ENCODE measurements at regions not wholly inside any gene's neighbourhood (a gene's known extent, or its start where the extent isn't known, plus 50 kb on each side); places are given as distances from the start of the nearest gene placed in this dataset.

DNA sequence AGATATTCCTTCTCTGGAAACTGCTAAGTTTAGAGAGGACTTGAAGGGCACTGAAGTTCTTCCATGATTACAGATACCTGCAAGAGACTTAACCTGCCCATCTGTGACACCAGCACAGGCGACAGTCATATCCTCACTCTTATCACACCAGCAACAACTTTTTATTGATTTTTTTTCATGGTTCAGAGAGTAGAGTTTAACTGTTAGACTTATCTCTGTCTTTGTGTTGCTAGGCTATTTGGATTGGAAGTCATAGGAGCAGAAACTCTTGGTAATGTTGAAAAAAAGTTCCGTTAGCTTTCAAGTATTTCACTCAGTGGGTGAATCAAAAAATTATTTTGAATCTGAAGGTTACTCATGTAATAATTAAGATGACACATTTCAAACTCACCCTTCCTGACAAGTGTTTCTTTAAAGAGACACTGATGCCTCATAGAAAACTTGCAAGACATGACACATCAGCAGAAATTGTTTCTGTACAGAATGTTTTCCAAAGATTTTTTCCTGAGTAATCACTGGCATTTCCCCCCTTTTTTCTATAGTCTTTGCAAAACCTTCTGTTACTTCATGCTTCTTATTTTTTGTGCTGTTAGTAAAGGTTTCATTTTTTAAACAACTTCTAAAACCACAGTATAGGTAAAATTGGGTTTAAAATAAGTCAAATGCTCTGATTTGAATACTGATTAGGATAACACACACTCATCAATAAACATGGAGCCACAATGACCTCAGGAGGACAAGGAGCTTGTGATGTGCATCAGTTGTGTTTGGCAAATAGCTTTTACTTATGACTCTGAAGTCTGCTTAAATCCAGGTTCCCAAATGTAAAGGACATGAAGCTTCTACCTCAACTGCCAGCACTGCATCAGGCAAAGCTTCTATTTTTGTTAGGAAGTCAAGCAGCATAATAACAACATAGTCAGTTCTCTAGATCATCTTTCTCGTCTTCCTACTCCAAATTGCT, 252.9 kb upstream of the MAN1A1 start:
- no peak for DNase-seq (ENCODE audit: low spot score)

DNA sequence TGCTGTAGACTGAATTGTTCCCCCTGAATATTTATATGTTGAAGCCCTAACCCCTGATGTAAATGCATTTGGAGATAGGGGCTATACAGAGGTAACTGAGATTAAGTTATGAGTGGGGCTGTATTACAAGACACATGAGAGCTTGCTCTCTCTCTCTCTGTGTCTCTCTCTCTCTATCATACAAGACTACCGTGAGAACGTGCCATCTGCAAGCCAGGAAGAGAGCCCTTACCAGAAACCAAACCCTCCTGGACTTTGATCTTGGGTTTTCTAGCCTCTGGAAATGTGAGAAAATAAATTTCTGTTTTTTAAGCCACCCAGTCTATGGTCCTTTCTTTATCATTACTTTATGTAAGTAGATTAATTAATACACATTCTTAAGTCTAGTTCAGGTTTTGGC, 249.3 kb upstream of the MAN1A1 start:
- no peak for DNase-seq (ENCODE audit: low spot score)

DNA sequence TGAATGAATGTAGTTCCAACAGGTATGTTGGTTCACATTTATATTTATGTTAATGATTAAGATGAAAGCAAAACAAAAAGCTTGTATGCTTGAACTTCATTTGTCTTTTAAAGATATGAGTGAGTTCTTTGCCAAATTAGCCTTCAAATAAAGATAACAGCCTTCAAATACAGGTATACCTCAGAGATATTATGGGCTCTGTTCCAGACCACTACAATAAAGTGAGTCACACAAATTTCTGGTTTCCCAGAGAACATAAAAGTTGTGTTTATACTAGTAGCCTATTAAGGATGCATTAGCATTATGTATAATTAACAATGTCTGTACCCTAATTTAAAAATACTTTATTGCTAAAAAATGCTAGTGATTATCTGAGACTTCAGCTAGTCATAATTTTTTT, 245.3 kb upstream of the MAN1A1 start:
- no peak for DNase-seq (ENCODE audit: low spot score)

DNA sequence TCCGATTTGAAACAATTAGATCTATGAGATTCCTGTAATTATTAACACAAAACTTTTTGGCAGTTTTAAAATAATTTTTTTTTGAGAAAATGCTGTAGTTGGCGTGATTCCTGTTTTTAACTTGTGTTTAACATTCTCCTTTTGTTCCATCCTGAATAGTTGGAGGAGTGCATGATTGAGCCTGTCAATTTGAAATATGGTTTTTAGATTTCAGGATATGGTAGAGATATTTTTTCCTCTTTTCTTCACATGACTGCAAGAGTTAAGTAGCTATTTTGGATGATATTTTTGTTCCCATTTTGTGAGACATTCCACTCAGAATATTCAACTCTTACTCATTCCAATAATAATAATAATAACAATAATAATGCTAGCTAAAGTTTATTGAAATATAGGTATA, 241.7 kb upstream of the MAN1A1 start:
- no peak for DNase-seq (ENCODE audit: low spot score)

DNA sequence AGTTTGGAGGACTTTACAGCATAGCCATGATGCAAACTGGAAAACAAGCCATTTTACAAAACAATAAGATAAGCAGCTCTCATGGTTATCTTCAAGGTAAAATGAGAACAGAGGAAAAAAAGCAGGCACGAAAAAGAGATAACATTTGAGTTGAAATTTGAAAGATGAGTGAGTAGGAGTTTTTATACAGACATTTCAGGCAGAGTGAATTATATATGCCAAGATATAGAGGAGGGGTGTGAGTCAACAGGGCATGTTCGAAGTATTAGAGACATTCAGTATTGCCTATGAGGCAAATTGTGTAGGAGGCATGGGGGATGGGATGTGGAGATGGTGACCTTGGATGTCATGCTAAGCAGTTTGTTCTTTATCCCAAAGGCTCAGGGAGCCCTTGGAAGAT, 240.5 kb upstream of the MAN1A1 start:
- no peak for DNase-seq (ENCODE audit: low spot score)

DNA sequence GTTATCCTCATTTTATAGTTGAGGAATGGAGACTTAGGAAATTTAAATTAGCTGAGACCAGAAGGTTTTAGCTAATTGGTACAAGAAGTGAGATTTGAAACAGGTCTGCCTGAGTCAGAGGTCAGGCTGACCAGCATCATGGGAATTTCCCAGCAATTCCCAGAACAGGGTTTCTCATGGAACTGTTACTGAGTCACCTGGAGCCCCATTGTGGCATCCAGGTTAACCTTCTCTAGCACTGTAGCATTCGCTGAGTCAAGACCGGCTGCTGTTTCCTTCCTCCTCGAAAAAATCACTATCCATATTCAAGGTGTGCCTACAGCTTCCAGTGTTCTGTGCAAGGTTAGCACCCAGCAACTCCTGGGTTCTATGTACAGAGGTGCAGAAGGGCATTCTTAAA, 238.0 kb upstream of the MAN1A1 start:
- no peak for DNase-seq (ENCODE audit: low spot score)

DNA sequence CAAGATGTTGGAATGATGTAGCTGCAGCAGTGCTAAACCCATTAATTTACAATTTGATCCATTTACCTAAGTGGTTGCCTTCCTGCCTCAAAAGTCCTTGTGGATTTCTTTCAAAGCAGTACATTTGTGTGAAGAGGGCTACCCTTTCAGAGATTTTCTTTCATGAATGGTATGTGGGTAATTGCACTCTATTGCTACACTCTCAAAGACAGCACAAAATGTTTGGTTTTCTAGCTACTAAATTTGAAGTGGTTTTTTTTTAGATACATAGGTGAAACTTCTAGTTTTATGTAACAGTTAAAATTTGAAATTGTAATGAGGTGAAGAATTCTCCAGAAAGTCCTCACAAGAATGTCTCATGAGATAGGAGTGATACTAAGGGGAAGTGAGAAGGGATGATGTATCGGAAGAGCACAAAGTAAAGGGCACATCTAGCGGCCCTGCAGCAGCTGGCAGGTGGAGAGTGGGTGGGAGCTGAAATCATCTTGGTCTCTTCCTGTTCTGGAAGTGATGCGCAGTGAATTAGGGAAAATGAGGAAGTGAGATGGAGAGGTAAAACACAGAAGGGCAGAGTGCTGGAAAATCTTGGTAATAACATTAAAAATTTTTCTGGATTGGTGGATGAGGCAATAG, 236.8 kb upstream of the MAN1A1 start:
- DNase-seq (ENCODE audit: low spot score) = no peak

DNA sequence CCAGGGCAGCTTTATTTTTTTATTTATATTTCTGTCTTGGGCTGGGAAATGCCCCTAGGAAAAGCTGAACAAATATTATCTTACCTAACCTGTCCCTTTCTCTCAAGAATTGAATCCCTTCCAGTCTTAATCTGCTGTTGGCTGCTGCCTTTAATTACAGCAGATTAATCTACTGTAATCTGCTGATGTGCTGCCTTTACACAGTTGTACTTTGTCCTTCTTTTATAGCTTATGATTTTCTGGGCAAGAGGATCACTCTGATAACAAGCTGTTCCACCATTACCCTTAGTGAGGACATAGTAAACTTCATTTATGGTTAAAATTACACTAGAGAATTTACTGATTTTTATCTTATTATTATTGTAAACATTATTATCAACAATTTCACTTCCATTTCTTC, 234.5 kb upstream of the MAN1A1 start:
- DNase-seq (ENCODE audit: low spot score) = no peak

DNA sequence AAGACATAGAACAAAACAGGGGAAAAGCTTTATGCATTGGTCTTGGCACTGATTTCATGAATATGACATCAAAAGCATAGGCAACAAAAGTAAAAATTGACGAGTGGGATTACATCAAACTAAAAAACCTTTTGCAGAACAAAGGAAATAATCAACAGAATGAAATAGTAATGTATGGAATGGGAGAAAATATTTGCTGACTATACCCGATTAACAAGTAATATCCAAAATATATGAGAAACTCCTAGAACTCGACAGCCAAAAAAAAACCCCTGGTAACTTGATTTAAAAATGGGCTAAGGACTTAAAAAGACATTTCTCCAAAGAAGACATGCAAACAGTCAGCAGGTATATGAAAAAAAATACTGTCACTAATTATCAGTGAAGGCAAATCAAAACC, 231.7 kb upstream of the MAN1A1 start:
- no peak for DNase-seq (ENCODE audit: low spot score)

DNA sequence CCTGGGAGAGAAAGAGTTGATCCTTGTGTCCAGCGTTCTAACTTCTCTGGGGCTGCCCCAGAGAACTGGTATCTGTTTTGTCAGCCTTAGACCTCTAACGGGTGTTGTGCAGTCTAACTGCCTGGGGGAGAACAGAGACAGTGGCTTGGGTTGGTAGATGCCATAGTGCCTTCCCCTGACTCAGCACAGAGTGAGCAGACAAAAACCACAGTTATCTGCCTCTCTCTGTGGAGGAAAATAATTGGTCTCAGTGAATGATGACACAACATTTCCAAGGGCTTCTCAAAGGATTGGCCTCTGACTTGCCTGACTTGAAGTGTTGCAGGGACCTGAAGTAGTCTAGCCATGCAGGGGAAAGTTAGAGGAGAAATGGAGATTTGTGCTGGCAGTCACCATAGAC, 226.2 kb upstream of the MAN1A1 start:
- DNase-seq (ENCODE audit: low spot score) = no peak

DNA sequence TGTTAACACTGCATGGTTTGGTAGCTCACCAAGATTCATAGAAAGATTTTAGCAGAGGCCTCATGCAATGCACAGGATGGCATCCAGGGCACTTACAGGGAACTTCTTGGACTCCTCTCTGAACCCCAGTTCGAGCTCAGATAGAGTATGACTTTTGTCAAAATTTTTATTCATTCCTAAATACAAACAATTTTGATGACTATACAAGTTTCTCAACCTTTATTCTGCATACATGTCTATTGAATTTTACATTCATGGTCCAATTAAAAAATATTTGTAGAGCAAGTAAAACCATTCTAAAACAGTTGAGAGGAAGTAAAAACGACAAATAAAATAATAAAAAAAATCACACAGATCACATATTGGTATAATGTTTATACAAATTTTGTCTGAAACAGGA, 219.0 kb upstream of the MAN1A1 start:
- DNase-seq (ENCODE audit: low spot score) = no peak

DNA sequence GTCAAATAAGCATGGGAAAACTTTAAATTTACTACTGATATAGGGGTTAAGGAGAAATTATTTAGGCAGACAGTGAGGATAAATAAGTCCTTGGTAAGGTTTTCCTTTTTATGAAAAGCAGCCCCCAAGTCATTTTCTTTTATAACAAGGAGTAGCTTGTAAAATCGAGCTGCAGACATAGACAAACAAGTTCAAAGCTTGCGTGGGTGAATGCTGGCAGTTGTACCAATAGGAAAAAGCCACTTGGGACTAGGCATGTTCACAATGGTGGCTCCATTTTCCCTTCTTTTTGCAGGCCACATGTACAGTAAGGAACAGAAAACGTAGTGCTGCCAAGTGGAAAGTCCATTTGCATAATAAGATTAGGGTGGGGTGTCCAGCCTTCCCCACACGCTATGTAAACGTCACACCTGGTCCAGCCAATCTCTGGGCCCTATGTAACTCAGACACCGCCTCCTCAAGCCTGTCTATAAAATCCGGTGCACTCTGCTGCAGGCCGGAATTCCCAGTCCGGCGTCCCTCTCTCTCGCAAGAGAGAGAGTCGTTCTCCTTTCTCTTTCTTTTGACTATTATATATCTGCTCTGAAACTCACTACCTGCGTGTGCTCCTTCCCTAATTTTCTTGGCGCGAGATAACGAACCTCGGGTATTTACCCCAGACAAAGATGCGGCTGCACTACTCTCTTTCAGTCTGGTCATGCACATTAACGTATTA, 217.1 kb upstream of the MAN1A1 start:
- DNase-seq (ENCODE audit: low spot score) = no peak

DNA sequence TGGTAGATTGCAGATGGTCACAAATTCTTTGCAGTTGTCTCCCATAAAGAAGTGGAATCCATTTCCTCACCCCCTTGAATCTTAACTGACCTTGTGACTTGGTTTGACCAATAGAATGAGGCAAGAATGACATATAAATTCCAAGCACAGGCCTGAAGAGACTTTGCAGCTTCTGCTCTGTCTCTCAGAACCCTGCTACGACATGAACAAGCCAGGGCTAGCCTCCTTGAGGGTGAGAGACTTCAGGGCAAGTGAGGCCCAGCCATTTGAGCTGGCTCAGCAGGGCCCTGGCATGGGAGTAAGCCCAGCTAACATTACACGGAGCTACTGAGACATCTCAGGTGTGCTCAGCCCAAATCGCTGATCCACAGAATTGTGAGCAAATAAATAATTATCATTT, 216.3 kb upstream of the MAN1A1 start:
- no peak for DNase-seq (ENCODE audit: low spot score)

DNA sequence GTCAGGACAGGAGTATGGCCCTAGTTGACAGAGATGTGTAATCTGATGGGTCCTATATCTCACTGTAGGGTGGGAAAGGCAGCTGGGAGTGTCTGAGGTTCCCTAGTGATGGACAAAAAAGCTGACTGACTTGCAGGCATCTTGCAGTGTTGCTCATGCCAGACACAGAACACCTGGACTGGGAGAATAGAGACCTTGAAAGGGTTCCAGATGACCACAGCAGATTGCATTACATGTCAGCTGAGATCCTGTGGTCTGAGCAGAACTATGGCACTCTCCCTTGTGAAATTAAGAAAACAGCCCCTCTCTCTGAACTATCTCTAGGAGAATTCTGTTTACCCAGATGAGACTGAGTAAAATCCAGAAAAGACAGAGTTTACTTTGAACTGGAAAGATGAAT, 212.6 kb upstream of the MAN1A1 start:
- DNase-seq (ENCODE audit: low spot score) = no peak

DNA sequence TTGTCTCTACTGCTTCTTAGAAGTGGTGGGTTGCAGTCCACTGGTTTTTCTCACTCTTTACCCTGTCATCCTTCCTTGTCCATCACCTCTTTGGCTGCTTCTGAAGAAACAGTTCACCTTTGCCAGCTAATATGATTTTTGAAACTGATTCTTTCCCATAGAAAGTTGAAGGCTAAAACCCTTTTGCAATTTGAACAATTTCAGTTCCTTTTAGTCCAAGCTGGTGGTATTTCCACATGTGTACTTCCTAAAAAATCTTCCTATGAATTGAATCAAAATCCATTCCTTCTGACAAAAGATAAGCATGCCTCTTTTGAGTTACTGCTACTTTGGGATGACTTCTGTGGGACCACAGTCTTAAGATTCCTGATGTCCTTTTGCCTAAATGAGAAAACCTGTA, 210.0 kb upstream of the MAN1A1 start:
- no peak for DNase-seq (ENCODE audit: low spot score)

DNA sequence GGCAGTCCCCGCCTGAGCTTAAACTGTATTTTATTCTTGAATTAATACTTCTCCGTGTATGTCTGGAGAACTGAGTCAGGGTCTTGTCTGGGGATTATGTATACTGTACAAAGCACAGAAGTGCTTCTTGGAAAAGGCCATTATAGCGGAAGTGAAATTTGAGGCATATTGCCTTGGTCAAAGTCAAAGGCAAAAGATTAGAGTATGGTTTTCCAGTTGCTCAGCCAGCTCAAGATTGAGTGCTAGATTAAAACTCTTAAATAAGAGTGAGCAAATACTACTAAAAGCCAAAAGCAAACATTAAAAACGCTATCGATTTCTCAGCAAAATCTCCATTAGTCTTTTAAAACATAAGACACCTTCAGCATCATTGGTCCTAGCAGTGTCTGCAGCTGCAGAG, 207.7 kb upstream of the MAN1A1 start:
- DNase-seq (ENCODE audit: low spot score) = no peak

DNA sequence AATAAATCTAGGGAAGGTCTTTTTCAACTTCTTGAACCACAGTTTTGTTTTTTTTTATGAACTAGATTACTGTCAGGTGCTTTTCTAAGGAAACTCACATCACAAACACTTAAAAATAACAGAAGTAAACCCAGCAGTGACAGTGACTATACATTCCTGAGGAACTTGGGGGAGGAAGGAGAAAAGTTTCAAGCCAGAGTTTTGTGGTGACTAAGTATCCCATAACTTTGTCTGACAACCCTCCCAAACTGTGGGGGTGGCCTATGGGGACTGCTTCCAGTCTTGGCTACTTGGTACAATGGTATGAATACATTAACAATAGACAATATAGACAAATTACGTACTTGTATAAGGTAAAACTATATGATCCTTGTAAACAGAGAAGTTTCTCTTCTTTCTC, 202.5 kb upstream of the MAN1A1 start:
- no peak for DNase-seq (ENCODE audit: low spot score)

DNA sequence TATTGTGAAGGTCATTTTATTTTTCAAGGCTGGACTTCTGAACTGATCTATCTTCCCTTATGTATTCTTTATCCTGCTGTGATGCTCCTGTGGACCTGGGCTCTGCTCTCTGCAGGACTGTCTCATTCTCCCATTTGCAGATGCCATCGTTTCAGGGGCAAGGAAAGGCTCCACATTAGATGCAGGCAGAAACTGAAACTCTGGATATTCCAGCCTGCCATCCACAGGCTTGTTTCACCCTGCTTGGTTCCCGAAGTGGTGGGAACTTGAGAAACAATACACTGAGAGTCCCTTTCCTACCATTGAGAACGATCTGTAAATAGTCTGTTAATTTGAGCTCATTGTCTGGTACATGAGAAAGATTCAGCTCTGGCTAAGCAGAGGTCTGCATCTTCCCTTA, 197.5 kb upstream of the MAN1A1 start:
- no peak for DNase-seq (ENCODE audit: low spot score)

DNA sequence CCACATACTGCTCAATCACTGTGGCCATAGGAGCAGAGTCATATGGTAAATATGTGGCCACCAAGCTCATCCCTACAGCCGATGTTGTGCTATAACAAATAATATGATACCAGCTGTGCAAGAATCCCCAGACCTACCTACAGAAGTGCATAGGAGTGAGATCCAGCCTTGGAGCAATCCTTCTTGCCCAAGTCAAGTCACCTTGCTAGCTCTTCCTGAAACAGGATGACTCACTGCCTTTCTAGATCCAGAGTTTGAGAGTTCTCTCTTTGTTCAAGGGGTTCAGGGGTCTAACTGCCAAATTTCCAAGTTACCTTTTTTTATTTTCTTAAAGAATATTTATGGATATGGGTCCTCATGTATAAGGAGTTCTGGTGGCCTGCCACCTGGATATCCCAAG, 195.7 kb upstream of the MAN1A1 start:
- DNase-seq (ENCODE audit: low spot score) = no peak

DNA sequence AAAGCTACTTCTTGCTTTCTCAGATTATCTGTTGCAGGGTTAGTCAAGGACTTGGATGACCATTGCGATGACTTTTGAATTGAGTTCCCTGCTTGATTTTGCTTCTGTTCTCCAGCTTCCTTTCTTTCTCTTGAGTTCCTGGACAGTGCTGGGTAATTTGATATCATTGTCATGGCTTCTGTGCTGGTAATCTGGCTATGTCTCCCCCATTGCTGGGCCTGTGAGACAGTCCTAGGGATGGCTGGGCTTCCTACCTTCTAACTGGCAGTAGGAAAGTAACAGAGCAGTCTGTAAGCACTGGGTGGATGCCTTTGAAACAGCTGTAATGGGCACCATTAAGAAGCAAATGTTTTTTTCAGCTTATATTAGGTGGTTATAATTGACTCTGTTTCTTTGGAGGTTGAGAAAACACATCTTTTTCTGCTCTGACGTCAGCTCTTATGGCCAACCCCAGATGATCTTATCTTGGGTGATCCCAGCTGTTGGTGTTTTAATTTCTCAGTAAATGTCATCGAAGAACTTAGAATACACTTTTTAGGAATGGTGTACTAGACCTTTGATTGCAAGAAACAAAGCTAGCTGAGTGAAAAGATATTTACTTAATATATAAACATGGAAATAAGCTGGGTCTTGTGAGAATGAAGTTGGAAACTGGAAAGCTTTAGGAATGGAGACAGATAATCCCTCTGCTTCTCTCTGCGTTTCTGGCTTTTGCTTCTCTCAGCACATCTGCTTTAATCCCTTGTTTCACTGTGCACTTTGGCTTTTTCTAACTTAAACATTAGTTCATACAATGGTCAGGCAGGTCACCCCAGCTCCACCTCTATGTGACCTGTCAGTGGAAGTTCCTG, 195.0 kb upstream of the MAN1A1 start:
- DNase-seq (ENCODE audit: low spot score) = no peak

DNA sequence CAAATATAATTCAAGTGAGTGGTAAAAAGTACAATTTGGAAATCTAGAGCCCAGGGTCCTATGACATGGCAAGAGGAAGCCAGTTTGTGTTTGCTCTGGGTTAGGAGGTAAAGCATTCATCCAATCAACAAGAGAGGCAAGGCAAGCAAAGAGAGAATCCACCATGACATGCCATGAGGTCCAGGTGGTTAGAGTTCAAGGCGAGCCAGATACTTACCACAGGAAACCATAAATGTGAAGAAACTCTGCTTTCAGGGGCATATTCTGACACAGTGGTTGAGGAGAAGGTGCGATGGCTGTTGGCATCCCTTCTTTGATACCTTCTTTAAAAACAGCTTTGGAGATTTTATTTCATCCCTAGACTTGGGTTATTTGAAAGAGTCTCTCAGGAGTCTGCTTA, 193.8 kb upstream of the MAN1A1 start:
- no peak for DNase-seq (ENCODE audit: low spot score)

DNA sequence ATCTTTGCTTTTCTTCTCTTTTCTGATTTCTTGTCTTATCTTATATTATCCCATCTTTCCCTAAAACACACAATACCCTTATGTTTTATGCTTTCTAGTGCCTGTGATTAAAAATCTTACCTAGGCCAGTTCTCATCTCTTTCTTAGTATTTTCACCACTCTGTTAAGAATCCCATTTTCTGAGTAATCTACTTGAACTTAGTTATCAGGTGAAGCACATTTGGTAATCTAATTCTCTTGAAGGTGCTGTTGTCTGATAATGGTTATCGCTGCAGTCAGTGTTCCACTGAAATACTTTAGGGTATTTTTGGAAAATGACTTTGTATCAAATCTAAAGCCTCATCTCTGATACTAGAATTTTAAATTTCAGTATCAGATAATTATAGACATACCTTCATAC, 192.5 kb upstream of the MAN1A1 start:
- no peak for DNase-seq (ENCODE audit: low spot score)
